Fibroblast of lung (primary cell): ENCODE measurements at regions not wholly inside any gene's neighbourhood (a gene's known extent, or its start where the extent isn't known, plus 50 kb on each side); places are given as distances from the start of the nearest gene placed in this dataset.
A peak's percentile ranks its signal among the peaks of the same experiment; 100 is the strongest.

Source experiments
- DNase-seq, 2 donors: peaks; one replicate each; pipeline versions ENCODE4 v3.0.0 to v3.0.0-alpha.2; 2010; ENCODE audit warnings: low read depth in 2 of 2
- H2AFZ ChIP-seq: 2 replicates; pipeline ENCODE4 v1.5.1; 2012; ENCODE audit warnings: low read length, control low read depth, inconsistent platforms
- H3K27ac ChIP-seq: 2 replicates; pipeline ENCODE4 v1.5.1; 2011; ENCODE audit warnings: low read length, control low read depth; ENCODE audit not compliant: insufficient read depth
- H3K27me3 ChIP-seq: 2 replicates; pipeline ENCODE4 v1.5.1; 2011; ENCODE audit warnings: mild to moderate bottlenecking, low read length; ENCODE audit not compliant: control insufficient read depth, insufficient read depth
- H3K36me3 ChIP-seq: 2 replicates; pipeline ENCODE4 v1.5.1; 2011; ENCODE audit warnings: low read length; ENCODE audit not compliant: control insufficient read depth, insufficient read depth
- H3K4me1 ChIP-seq: 2 replicates; pipeline ENCODE4 v1.5.1; 2011; ENCODE audit warnings: low read length; ENCODE audit not compliant: control insufficient read depth, insufficient read depth; ENCODE audit errors: extremely low read depth
- H3K4me2 ChIP-seq: 2 replicates; pipeline ENCODE4 v1.5.1; 2011; ENCODE audit warnings: low read length, control low read depth; ENCODE audit not compliant: insufficient read depth; ENCODE audit errors: extremely low read depth
- H3K4me3 ChIP-seq, 4 experiments: fragments of 200-600 bp in 1 of 4; sonication (generic) in 1 of 4; replicated peaks in 1 of 4; 2 replicates each; pipeline ENCODE4 v1.5.1; 2011 to 2016; ENCODE audit warnings: low read length in 4 of 4, low read depth in 3 of 4, mild to moderate bottlenecking in 3 of 4, control low read depth in 2 of 4, inconsistent platforms in 1 of 4, mixed read lengths in 1 of 4; ENCODE audit not compliant: insufficient read depth in 1 of 4; ENCODE audit errors: control extremely low read depth in 1 of 4
- H3K79me2 ChIP-seq: 2 replicates; pipeline ENCODE4 v1.5.1; 2012; ENCODE audit warnings: mild to moderate bottlenecking, low read length, inconsistent platforms; ENCODE audit not compliant: control insufficient read depth, insufficient read depth
- H3K9ac ChIP-seq: 2 replicates; pipeline ENCODE4 v1.5.1; 2011; ENCODE audit warnings: mild to moderate bottlenecking, low read length, control low read depth; ENCODE audit not compliant: insufficient read depth
- H3K9me3 ChIP-seq: 2 replicates; pipeline ENCODE4 v1.5.1; 2012; ENCODE audit warnings: low read depth, low read length; ENCODE audit not compliant: control insufficient read depth, insufficient read depth
- H4K20me1 ChIP-seq: 2 replicates; pipeline ENCODE4 v1.5.1; 2011; ENCODE audit warnings: low read length; ENCODE audit not compliant: control insufficient read depth, insufficient read depth; ENCODE audit errors: extremely low read depth
- EZH2 ChIP-seq: IDR thresholded peaks from 2 replicates; pipeline ENCODE4 v1.5.1; 2012; ENCODE audit warnings: low read length, control low read depth, mild to moderate bottlenecking; ENCODE audit errors: missing control alignments
- TF ChIP-seq, protein P1 (sequence below), 2 donors: IDR thresholded peaks in 1 of 2; conservative IDR thresholded peaks in 1 of 2; 1 replicate in 1 of 2; 2 replicates in 1 of 2; pipeline ENCODE4 v1.5.1; 2011 to 2012; ENCODE audit warnings: low read length in 2 of 2, control low read depth in 1 of 2, inconsistent platforms in 1 of 2, low read depth in 1 of 2, mild to moderate bottlenecking in 1 of 2

DNA sequence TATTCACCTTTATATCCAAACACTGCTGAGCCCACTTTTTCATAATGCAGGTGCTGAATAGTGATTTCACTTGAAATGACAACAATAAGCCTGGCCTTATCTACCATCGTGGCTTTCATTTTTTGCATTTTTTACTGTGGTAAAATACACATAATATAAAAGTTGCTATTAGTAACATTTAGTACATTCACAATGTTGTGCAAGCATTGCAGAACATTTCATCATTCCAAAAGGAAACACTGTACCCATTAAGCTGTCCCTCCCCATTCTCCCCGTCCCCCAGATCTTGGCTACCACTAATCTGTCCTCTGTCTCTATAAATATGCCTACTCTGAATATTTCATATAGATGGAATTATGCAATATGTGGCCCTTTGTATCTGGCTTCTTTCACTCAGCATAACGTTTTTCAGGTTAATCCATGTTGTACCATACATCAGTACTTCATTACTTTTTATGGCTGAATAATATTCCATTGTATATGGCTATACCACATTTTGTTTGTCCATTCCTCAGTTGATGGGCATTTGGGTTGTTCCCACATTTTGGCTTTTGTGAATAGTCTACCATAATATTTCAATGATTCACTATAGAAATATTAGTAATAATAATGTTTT lies 68.5 kb upstream of the ARID5B start:
- H3K79me2 ChIP-seq, result no peaks in the 10 kb centered on the region
- H3K4me1 ChIP-seq, result peaks cover 9% of the 10 kb centered on the region
- H3K4me3 ChIP-seq, result no peak overlapping the region
- no peak overlapping the region for H3K27ac ChIP-seq
- no peaks in the 10 kb centered on the region for H4K20me1 ChIP-seq
- H3K9ac ChIP-seq, result no peak overlapping the region
- DNase-seq, result peak; percentile 49 to 73
- no peaks in the 10 kb centered on the region for H3K9me3 ChIP-seq
- H3K27me3 ChIP-seq, result no peaks in the 10 kb centered on the region
- H2AFZ ChIP-seq, result no peak overlapping the region
- TF ChIP-seq, protein P1, sequence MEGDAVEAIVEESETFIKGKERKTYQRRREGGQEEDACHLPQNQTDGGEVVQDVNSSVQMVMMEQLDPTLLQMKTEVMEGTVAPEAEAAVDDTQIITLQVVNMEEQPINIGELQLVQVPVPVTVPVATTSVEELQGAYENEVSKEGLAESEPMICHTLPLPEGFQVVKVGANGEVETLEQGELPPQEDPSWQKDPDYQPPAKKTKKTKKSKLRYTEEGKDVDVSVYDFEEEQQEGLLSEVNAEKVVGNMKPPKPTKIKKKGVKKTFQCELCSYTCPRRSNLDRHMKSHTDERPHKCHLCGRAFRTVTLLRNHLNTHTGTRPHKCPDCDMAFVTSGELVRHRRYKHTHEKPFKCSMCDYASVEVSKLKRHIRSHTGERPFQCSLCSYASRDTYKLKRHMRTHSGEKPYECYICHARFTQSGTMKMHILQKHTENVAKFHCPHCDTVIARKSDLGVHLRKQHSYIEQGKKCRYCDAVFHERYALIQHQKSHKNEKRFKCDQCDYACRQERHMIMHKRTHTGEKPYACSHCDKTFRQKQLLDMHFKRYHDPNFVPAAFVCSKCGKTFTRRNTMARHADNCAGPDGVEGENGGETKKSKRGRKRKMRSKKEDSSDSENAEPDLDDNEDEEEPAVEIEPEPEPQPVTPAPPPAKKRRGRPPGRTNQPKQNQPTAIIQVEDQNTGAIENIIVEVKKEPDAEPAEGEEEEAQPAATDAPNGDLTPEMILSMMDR (conservative IDR thresholded peaks at IDR 0.05 in 1 of 2, IDR thresholded peaks at IDR 0.05 in 1 of 2; ENCODE audit: low read depth in 1 of 2, low read length in 2 of 2), result no peak
- TF ChIP-seq EZH2, result no peak
- H3K4me2 ChIP-seq, result no peak overlapping the region
- H3K36me3 ChIP-seq, result no peaks in the 10 kb centered on the region

DNA sequence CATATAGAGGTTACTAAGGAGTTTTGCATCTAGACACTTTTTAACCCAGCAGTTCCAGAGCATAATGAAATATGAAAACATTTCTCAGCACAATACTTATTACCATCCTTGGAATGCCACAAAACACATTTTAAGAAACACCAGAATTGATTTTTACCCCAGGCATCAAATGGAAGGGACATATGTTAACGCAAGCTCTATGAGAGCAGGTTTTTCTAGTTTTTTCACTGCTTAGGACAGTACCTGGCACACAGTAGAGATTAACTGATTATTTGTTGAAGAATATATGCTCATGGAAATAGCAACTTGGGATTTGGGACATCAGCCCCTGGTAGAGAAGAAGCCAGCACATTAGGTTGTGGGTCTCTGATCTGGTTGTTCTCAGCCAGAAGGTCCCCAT lies 67.0 kb upstream of the ARID5B start:
- Histone ChIP-seq H3K36me3 (no peaks in the 10 kb centered on the region), H3K27ac (no peak overlapping the region), H3K4me2 (no peak overlapping the region), H3K4me3 (no peak overlapping the region), H4K20me1 (no peaks in the 10 kb centered on the region), H3K9me3 (no peaks in the 10 kb centered on the region), H3K4me1 (peaks cover 11% of the 10 kb centered on the region), H2AFZ (no peak overlapping the region), H3K9ac (no peak overlapping the region), H3K27me3 (no peaks in the 10 kb centered on the region), H3K79me2 (no peaks in the 10 kb centered on the region)
- TF ChIP-seq, protein P1 (conservative IDR thresholded peaks at IDR 0.05 in 1 of 2, IDR thresholded peaks at IDR 0.05 in 1 of 2; ENCODE audit: low read depth in 1 of 2, low read length in 2 of 2), result no peak
- TF ChIP-seq EZH2, result no peak
- no peak for DNase-seq

DNA sequence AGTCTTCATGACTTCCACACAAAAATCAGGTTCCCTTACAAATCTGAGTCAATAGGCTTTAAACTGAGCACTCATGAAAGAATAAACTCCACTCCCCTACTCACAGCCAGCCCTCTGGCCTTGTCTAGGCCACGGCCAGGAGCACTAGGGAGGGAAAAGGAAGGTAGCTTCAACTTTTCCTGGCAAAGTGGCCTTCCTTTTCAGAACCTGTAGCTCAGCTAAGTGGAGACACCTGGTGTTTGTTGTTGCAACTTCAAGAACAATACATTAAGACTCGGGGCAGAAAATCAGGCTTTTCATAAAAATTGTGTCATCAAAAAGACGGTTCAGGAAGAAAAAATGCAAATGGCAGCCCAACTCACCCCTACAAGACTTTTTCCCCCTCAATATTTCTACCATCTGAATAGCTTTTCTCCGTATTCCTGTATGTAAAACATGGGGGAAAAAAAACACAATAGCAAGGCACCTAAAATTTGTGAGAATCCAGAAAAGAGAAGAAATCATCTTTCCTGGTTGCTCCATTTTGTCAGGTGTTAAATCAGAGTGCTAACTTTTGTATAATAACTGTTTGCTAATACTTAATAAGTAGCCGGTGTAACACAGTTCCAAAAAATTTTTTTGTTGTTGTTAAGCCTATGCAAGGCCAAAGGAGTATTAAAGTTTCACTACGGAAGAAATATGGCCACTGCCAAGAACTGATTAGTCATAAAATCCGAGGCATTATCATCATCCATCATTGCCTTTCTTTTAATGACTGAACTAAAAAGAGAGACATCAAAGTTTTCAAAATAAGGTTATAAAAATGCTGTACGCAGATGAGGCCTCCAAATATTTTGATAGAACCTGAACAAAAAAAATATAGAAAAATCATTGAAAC lies 66.2 kb upstream of the ARID5B start:
- H4K20me1 ChIP-seq, result no peaks in the 10 kb centered on the region
- peak; percentile 83 to 85 for DNase-seq
- peak overlapping the region; percentile 38 for H3K27ac ChIP-seq
- no peaks in the 10 kb centered on the region for H3K79me2 ChIP-seq
- TF ChIP-seq, protein P1 (conservative IDR thresholded peaks at IDR 0.05 in 1 of 2, IDR thresholded peaks at IDR 0.05 in 1 of 2; ENCODE audit: low read depth in 1 of 2, low read length in 2 of 2), result peak; percentile 48 to 51
- no peak for TF ChIP-seq EZH2
- H3K4me2 ChIP-seq, result peak overlapping the region; percentile 69
- H3K4me1 ChIP-seq, result peaks cover 11% of the 10 kb centered on the region
- H3K36me3 ChIP-seq, result no peaks in the 10 kb centered on the region
- no peaks in the 10 kb centered on the region for H3K9me3 ChIP-seq
- H2AFZ ChIP-seq, result no peak overlapping the region
- peak overlapping the region in 1 of 4 experiments; percentile 7 for H3K4me3 ChIP-seq
- no peaks in the 10 kb centered on the region for H3K27me3 ChIP-seq
- H3K9ac ChIP-seq, result no peak overlapping the region
